GM23338 (cell line): ENCODE measurements at regions not wholly inside any gene's neighbourhood (a gene's known extent, or its start where the extent isn't known, plus 50 kb on each side); places are given as distances from the start of the nearest gene placed in this dataset.

Experiments
- ATAC-seq: fragments of 200-7000 bp; cut with Tn5 transposase; 3 replicates; pipeline ENCODE4 v1.9.1; 2020
- DNase-seq: peaks from one replicate; pipeline ENCODE4 v3.0.0-alpha.2; 2015; ENCODE audit warnings: low spot score
- H2AFZ ChIP-seq: fragments of 200-600 bp; sonication (generic); 2 replicates; pipeline ENCODE4 v1.8.0; 2016; ENCODE audit warnings: antibody characterized with exemption, mild to moderate bottlenecking, moderate library complexity
- H3F3A ChIP-seq: fragments of 200-600 bp; sonication (generic); replicated peaks from 2 replicates; pipeline ENCODE4 v1.8.0; 2017; ENCODE audit warnings: antibody characterized with exemption, mixed run types, low read depth
- H3K27ac ChIP-seq: fragments of 200-600 bp; sonication (generic); 2 replicates; pipeline ENCODE4 v1.6.1; 2016; ENCODE audit warnings: low read depth
- H3K27me3 ChIP-seq: fragments of 200-600 bp; sonication (generic); 2 replicates; pipeline ENCODE4 v1.8.0; 2016; ENCODE audit warnings: mild to moderate bottlenecking, mixed run types, moderate library complexity; ENCODE audit not compliant: insufficient read depth
- H3K36me3 ChIP-seq: fragments of 200-600 bp; sonication (generic); 2 replicates; pipeline ENCODE4 v1.8.0; 2016; ENCODE audit warnings: mild to moderate bottlenecking; ENCODE audit not compliant: insufficient read depth
- H3K4me1 ChIP-seq: fragments of 200-600 bp; sonication (generic); 2 replicates; pipeline ENCODE4 v1.8.0; 2016; ENCODE audit warnings: mild to moderate bottlenecking, moderate library complexity; ENCODE audit not compliant: insufficient read depth
- H3K4me2 ChIP-seq: fragments of 200-600 bp; sonication (generic); 2 replicates; pipeline ENCODE4 v1.7.1; 2017; ENCODE audit warnings: mixed run types
- H3K4me3 ChIP-seq: fragments of 200-600 bp; sonication (generic); 2 replicates; pipeline ENCODE4 v1.6.1; 2016; ENCODE audit warnings: mixed run types
- H3K79me2 ChIP-seq: fragments of 200-600 bp; sonication (generic); replicated peaks from 2 replicates; pipeline ENCODE4 v1.8.0; 2017; ENCODE audit warnings: mild to moderate bottlenecking; ENCODE audit not compliant: insufficient read depth
- H3K9me2 ChIP-seq: fragments of 200-600 bp; sonication (generic); 2 replicates; pipeline ENCODE4 v1.8.0; 2017; ENCODE audit not compliant: insufficient read depth
- H4K20me1 ChIP-seq: fragments of 200-600 bp; sonication (generic); replicated peaks from 2 replicates; pipeline ENCODE4 v1.8.0; 2017; ENCODE audit warnings: mild to moderate bottlenecking; ENCODE audit not compliant: insufficient read depth
- H3K27ac Mint-ChIP-seq: 2 replicates; pipeline ENCODE4 v1.8.0; 2020; ENCODE audit warnings: inconsistent platforms, mild to moderate bottlenecking, moderate library complexity, mixed read lengths
- H3K27me3 Mint-ChIP-seq: 3 replicates; pipeline ENCODE4 v1.8.0; 2022; ENCODE audit warnings: low read depth, mild to moderate bottlenecking, moderate library complexity, mixed read lengths, inconsistent platforms; ENCODE audit not compliant: insufficient read depth, poor library complexity
- H3K36me3 Mint-ChIP-seq: 3 replicates; pipeline ENCODE4 v1.8.0; 2021; ENCODE audit warnings: low read depth, mild to moderate bottlenecking, inconsistent platforms, moderate library complexity, mixed read lengths
- H3K4me1 Mint-ChIP-seq: 3 replicates; pipeline ENCODE4 v1.8.0; 2020; ENCODE audit warnings: mild to moderate bottlenecking, inconsistent platforms, mixed read lengths
- H3K4me3 Mint-ChIP-seq: 3 replicates; pipeline ENCODE4 v1.8.0; 2021; ENCODE audit warnings: moderate library complexity, mild to moderate bottlenecking, inconsistent platforms, mixed read lengths
- H3K9me3 Mint-ChIP-seq: 3 replicates; pipeline ENCODE4 v1.8.0; 2020; ENCODE audit warnings: moderate library complexity, mild to moderate bottlenecking, inconsistent platforms, mixed read lengths
- CREB1 ChIP-seq: fragments of 250-450 bp; sonication (Bioruptor Pico); IDR thresholded peaks from 2 replicates; pipeline ENCODE4 v1.5.0; 2020; ENCODE audit warnings: low read depth, mild to moderate bottlenecking, moderate library complexity
- EZH2 ChIP-seq: fragments of 200-600 bp; sonication (generic); IDR thresholded peaks from one replicate; pipeline ENCODE4 v1.8.0; 2017; ENCODE audit warnings: antibody characterized with exemption, mild to moderate bottlenecking, low read depth; ENCODE audit not compliant: unreplicated experiment
- EZH2phosphoT487 ChIP-seq: fragments of 200-600 bp; sonication (generic); IDR thresholded peaks from one replicate; pipeline ENCODE4 v1.8.1; 2018; ENCODE audit warnings: antibody characterized with exemption; ENCODE audit not compliant: unreplicated experiment
- JUNB ChIP-seq: IDR thresholded peaks from one replicate; pipeline ENCODE4 v1.6.1; 2016; ENCODE audit warnings: antibody characterized with exemption; ENCODE audit not compliant: unreplicated experiment
- NANOG ChIP-seq: IDR thresholded peaks from 2 replicates; pipeline ENCODE4 v1.6.1; 2016; ENCODE audit warnings: antibody characterized with exemption, borderline replicate concordance
- POLR2AphosphoS5 ChIP-seq: IDR thresholded peaks from 2 replicates; pipeline ENCODE4 v1.6.1; 2016; ENCODE audit warnings: antibody characterized with exemption, low read depth
- STAT1 ChIP-seq: IDR thresholded peaks from one replicate; pipeline ENCODE4 v1.6.1; 2016; ENCODE audit warnings: antibody characterized with exemption; ENCODE audit not compliant: unreplicated experiment
- ZNF114 ChIP-seq: fragments of 250-450 bp; sonication (Bioruptor Pico); IDR thresholded peaks from 2 replicates; pipeline ENCODE4 v1.5.0; 2020; ENCODE audit warnings: mild to moderate bottlenecking, moderate library complexity
- ZNF331 ChIP-seq: fragments of 250-450 bp; sonication (Bioruptor Pico); IDR thresholded peaks from 2 replicates; pipeline ENCODE4 v1.5.0; 2020; ENCODE audit warnings: low read depth, mild to moderate bottlenecking, moderate library complexity
- TF ChIP-seq, protein P1 (sequence below): IDR thresholded peaks from one replicate; pipeline ENCODE4 v1.6.1; 2018; ENCODE audit warnings: antibody characterized with exemption; ENCODE audit not compliant: unreplicated experiment
- TF ChIP-seq, protein P2 (sequence below), 2 experiments: fragments of 200-600 bp in 1 of 2; sonication (generic) in 1 of 2; conservative IDR thresholded peaks; 2 replicates each; pipeline versions ENCODE4 v1.5.1 to v1.6.1; 2016 to 2017; ENCODE audit warnings: antibody characterized with exemption in 2 of 2, low read depth in 2 of 2, mild to moderate bottlenecking in 2 of 2, moderate library complexity in 1 of 2
- TF ChIP-seq, protein P3 (sequence below): IDR thresholded peaks from 2 replicates; pipeline ENCODE4 v1.6.1; 2016; ENCODE audit warnings: antibody characterized with exemption
- TF ChIP-seq, protein P4 (sequence below): fragments of 250-450 bp; sonication (Bioruptor Pico); IDR thresholded peaks from 2 replicates; pipeline ENCODE4 v1.5.0; 2020; ENCODE audit warnings: mild to moderate bottlenecking, moderate library complexity

DNA sequence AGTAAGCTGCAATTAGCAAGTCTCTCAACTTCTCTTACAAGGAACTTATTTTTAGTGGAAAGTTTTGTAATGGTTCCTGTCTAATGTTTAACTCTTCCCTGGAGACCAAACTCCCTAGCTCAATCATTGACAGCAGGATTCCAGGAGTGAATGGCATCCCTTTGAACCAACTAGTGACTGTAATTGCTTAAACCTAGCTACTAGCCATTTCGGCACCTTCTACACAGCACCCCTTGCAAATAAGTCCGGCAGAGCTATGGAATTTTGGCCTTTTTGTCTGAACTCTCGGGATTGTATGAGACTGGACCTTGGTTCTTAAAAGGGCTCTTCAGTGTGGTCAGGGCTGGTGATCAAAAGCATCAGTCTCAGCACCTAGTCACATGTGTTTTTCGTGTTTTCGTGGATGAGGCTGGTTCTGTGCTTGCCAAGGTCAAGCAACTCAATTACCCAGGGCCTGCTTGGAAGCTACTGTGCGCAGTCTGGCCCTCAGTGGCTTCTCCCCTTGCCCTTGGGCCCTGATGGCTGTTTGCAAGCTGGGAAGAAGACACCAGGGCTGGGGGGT, 135.3 kb upstream of the NEDD9 start:
- H3K36me3 Mint-ChIP-seq, result no peaks in the 10 kb centered on the region
- DNase-seq, result no peak
- Histone ChIP-seq H3F3A (no peaks in the 10 kb centered on the region), H2AFZ (no peak overlapping the region), H3K27me3 (no peaks in the 10 kb centered on the region), H3K36me3 (no peaks in the 10 kb centered on the region), H3K79me2 (no peaks in the 10 kb centered on the region), H3K9me2 (no peaks in the 10 kb centered on the region), H3K4me1 (0 out of 2 replicates have a peak, but pooled peaks cover 4% of the 10 kb centered on the region), H3K27ac (no peak overlapping the region), H3K4me2 (no peak overlapping the region), H3K4me3 (no peak overlapping the region), H4K20me1 (no peaks in the 10 kb centered on the region)
- TF ChIP-seq ZNF114 (CRISPR knock-in tag) (no peak), EZH2 (no peak), POLR2AphosphoS5 (no peak), NANOG (no peak), ZNF331 (no peak), EZH2phosphoT487 (no peak), CREB1 (CRISPR knock-in tag) (no peak), JUNB (no peak), STAT1 (no peak)
- TF ChIP-seq, protein P1, sequence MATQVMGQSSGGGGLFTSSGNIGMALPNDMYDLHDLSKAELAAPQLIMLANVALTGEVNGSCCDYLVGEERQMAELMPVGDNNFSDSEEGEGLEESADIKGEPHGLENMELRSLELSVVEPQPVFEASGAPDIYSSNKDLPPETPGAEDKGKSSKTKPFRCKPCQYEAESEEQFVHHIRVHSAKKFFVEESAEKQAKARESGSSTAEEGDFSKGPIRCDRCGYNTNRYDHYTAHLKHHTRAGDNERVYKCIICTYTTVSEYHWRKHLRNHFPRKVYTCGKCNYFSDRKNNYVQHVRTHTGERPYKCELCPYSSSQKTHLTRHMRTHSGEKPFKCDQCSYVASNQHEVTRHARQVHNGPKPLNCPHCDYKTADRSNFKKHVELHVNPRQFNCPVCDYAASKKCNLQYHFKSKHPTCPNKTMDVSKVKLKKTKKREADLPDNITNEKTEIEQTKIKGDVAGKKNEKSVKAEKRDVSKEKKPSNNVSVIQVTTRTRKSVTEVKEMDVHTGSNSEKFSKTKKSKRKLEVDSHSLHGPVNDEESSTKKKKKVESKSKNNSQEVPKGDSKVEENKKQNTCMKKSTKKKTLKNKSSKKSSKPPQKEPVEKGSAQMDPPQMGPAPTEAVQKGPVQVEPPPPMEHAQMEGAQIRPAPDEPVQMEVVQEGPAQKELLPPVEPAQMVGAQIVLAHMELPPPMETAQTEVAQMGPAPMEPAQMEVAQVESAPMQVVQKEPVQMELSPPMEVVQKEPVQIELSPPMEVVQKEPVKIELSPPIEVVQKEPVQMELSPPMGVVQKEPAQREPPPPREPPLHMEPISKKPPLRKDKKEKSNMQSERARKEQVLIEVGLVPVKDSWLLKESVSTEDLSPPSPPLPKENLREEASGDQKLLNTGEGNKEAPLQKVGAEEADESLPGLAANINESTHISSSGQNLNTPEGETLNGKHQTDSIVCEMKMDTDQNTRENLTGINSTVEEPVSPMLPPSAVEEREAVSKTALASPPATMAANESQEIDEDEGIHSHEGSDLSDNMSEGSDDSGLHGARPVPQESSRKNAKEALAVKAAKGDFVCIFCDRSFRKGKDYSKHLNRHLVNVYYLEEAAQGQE, result no peak
- TF ChIP-seq, protein P2, sequence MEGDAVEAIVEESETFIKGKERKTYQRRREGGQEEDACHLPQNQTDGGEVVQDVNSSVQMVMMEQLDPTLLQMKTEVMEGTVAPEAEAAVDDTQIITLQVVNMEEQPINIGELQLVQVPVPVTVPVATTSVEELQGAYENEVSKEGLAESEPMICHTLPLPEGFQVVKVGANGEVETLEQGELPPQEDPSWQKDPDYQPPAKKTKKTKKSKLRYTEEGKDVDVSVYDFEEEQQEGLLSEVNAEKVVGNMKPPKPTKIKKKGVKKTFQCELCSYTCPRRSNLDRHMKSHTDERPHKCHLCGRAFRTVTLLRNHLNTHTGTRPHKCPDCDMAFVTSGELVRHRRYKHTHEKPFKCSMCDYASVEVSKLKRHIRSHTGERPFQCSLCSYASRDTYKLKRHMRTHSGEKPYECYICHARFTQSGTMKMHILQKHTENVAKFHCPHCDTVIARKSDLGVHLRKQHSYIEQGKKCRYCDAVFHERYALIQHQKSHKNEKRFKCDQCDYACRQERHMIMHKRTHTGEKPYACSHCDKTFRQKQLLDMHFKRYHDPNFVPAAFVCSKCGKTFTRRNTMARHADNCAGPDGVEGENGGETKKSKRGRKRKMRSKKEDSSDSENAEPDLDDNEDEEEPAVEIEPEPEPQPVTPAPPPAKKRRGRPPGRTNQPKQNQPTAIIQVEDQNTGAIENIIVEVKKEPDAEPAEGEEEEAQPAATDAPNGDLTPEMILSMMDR (conservative IDR thresholded peaks at IDR 0.05; ENCODE audit: low read depth in 2 of 2), result no peak
- TF ChIP-seq, protein P3, sequence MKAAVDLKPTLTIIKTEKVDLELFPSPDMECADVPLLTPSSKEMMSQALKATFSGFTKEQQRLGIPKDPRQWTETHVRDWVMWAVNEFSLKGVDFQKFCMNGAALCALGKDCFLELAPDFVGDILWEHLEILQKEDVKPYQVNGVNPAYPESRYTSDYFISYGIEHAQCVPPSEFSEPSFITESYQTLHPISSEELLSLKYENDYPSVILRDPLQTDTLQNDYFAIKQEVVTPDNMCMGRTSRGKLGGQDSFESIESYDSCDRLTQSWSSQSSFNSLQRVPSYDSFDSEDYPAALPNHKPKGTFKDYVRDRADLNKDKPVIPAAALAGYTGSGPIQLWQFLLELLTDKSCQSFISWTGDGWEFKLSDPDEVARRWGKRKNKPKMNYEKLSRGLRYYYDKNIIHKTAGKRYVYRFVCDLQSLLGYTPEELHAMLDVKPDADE, result no peak
- TF ChIP-seq, protein P4, sequence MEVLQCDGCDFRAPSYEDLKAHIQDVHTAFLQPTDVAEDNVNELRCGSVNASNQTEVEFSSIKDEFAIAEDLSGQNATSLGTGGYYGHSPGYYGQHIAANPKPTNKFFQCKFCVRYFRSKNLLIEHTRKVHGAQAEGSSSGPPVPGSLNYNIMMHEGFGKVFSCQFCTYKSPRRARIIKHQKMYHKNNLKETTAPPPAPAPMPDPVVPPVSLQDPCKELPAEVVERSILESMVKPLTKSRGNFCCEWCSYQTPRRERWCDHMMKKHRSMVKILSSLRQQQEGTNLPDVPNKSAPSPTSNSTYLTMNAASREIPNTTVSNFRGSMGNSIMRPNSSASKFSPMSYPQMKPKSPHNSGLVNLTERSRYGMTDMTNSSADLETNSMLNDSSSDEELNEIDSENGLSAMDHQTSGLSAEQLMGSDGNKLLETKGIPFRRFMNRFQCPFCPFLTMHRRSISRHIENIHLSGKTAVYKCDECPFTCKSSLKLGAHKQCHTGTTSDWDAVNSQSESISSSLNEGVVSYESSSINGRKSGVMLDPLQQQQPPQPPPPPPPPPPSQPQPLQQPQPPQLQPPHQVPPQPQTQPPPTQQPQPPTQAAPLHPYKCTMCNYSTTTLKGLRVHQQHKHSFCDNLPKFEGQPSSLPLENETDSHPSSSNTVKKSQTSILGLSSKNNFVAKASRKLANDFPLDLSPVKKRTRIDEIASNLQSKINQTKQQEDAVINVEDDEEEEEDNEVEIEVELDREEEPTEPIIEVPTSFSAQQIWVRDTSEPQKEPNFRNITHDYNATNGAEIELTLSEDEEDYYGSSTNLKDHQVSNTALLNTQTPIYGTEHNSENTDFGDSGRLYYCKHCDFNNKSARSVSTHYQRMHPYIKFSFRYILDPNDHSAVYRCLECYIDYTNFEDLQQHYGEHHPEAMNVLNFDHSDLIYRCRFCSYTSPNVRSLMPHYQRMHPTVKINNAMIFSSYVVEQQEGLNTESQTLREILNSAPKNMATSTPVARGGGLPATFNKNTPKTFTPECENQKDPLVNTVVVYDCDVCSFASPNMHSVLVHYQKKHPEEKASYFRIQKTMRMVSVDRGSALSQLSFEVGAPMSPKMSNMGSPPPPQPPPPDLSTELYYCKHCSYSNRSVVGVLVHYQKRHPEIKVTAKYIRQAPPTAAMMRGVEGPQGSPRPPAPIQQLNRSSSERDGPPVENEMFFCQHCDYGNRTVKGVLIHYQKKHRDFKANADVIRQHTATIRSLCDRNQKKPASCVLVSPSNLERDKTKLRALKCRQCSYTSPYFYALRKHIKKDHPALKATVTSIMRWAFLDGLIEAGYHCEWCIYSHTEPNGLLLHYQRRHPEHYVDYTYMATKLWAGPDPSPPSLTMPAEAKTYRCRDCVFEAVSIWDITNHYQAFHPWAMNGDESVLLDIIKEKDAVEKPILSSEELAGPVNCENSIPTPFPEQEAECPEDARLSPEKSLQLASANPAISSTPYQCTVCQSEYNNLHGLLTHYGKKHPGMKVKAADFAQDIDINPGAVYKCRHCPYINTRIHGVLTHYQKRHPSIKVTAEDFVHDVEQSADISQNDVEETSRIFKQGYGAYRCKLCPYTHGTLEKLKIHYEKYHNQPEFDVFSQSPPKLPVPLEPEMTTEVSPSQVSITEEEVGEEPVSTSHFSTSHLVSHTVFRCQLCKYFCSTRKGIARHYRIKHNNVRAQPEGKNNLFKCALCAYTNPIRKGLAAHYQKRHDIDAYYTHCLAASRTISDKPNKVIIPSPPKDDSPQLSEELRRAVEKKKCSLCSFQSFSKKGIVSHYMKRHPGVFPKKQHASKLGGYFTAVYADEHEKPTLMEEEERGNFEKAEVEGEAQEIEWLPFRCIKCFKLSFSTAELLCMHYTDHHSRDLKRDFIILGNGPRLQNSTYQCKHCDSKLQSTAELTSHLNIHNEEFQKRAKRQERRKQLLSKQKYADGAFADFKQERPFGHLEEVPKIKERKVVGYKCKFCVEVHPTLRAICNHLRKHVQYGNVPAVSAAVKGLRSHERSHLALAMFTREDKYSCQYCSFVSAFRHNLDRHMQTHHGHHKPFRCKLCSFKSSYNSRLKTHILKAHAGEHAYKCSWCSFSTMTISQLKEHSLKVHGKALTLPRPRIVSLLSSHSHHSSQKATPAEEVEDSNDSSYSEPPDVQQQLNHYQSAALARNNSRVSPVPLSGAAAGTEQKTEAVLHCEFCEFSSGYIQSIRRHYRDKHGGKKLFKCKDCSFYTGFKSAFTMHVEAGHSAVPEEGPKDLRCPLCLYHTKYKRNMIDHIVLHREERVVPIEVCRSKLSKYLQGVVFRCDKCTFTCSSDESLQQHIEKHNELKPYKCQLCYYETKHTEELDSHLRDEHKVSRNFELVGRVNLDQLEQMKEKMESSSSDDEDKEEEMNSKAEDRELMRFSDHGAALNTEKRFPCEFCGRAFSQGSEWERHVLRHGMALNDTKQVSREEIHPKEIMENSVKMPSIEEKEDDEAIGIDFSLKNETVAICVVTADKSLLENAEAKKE (CRISPR knock-in tag), result no peak
- H3K9me3 Mint-ChIP-seq, result no peaks in the 10 kb centered on the region
- no peaks in the 10 kb centered on the region for H3K27me3 Mint-ChIP-seq
- H3K4me3 Mint-ChIP-seq, result no peak overlapping the region
- no peak for ATAC-seq
- H3K27ac Mint-ChIP-seq, result no peak overlapping the region
- peaks cover 12% of the 10 kb centered on the region for H3K4me1 Mint-ChIP-seq
